ENCODE measurements at regions not wholly inside any gene's neighbourhood (a gene's known extent, or its start where the extent isn't known, plus 50 kb on each side); places are given as distances from the start of the nearest gene placed in this dataset.

- H3K9me3 ChIP-seq (ENCODE audit: control extremely low read depth in 1 of 3, control insufficient read depth in 2 of 3, insufficient read depth in 1 of 3, low read length in 2 of 3), result no peaks in the 10 kb centered on the region
Observed at GRCh38 chr5:167845952-167846351, 445.5 kb upstream of the WWC1 start.

GRCh38 chr5:167849874-167850273 lies 441.6 kb upstream of the WWC1 start:
- Histone ChIP-seq H4K20me1 (ENCODE audit: control insufficient read depth, insufficient read depth, low read length, poor library complexity, severe bottlenecking) (no peaks in the 10 kb centered on the region), H3K4me3 (ENCODE audit: control extremely low read depth in 1 of 5, extremely low read depth in 1 of 5, insufficient read depth in 1 of 5, low read depth in 2 of 5, low read length in 4 of 5) (no peak overlapping the region), H3K9me3 (ENCODE audit: control extremely low read depth in 1 of 3, control insufficient read depth in 2 of 3, insufficient read depth in 1 of 3, low read length in 2 of 3) (no peaks in the 10 kb centered on the region), H3K27ac (ENCODE audit: low read length in 2 of 2) (no peak overlapping the region), H2AFZ (ENCODE audit: insufficient read depth, low read depth, low read length, poor library complexity, severe bottlenecking) (no peak overlapping the region), H3K79me2 (ENCODE audit: control insufficient read depth, insufficient read depth, low read length) (no peaks in the 10 kb centered on the region), H3K4me1 (ENCODE audit: control insufficient read depth in 2 of 2, insufficient read depth in 2 of 2, low read length in 2 of 2) (no peaks in the 10 kb centered on the region), H3K9ac (ENCODE audit: low read length) (no peak overlapping the region), H3K36me3 (replicated peaks in 1 of 2; ENCODE audit: control extremely low read depth in 1 of 2, control insufficient read depth in 1 of 2, extremely low read depth in 1 of 2, insufficient read depth in 2 of 2, low read length in 1 of 2) (no peaks in the 10 kb centered on the region), H3K4me2 (replicated peaks; ENCODE audit: low read depth, low read length, poor library complexity, severe bottlenecking) (no peak overlapping the region), H3K27me3 (replicated peaks in 1 of 4; ENCODE audit: control extremely low read depth in 1 of 4, control insufficient read depth in 3 of 4, insufficient read depth in 4 of 4, low read length in 3 of 4) (no peaks in the 10 kb centered on the region)
- CTCF ChIA-PET, result no interaction called here
- Mint-ChIP-seq H3K4me3 (no peak overlapping the region), H3K27me3 (no peaks in the 10 kb centered on the region), H3K27ac (no peak overlapping the region), H3K9me3 (ENCODE audit: insufficient read depth) (no peaks in the 10 kb centered on the region), H3K4me1 (no peaks in the 10 kb centered on the region)
- intact Hi-C loops (cut with micrococcal nuclease), result no loop called here
- ATAC-seq (ENCODE audit: low read depth), result no peak
- POLR2A ChIA-PET, result no interaction called here
- WGBS (ENCODE audit: insufficient coverage), result 89% methylated on average over 3 of the region's 4 CpGs
- no peak for DNase-seq
- TF ChIP-seq CTCF (IDR thresholded peaks at IDR 0.05) (no peak), EZH2 (IDR thresholded peaks at IDR 0.05; ENCODE audit: borderline replicate concordance, insufficient read depth, low read depth, low read length, poor library complexity, severe bottlenecking) (no peak)

More at GRCh38 chr5:167845952-167846351, 445.5 kb upstream of the WWC1 start:
- Histone ChIP-seq H4K20me1 (ENCODE audit: control insufficient read depth, insufficient read depth, low read length, poor library complexity, severe bottlenecking) (no peaks in the 10 kb centered on the region), H2AFZ (ENCODE audit: insufficient read depth, low read depth, low read length, poor library complexity, severe bottlenecking) (no peak overlapping the region), H3K4me3 (ENCODE audit: control extremely low read depth in 1 of 5, extremely low read depth in 1 of 5, insufficient read depth in 1 of 5, low read depth in 2 of 5, low read length in 4 of 5) (no peak overlapping the region), H3K36me3 (replicated peaks in 1 of 2; ENCODE audit: control extremely low read depth in 1 of 2, control insufficient read depth in 1 of 2, extremely low read depth in 1 of 2, insufficient read depth in 2 of 2, low read length in 1 of 2) (no peaks in the 10 kb centered on the region), H3K79me2 (ENCODE audit: control insufficient read depth, insufficient read depth, low read length) (no peaks in the 10 kb centered on the region), H3K9ac (ENCODE audit: low read length) (no peak overlapping the region), H3K27ac (ENCODE audit: low read length in 2 of 2) (no peak overlapping the region), H3K4me2 (replicated peaks; ENCODE audit: low read depth, low read length, poor library complexity, severe bottlenecking) (no peak overlapping the region), H3K4me1 (ENCODE audit: control insufficient read depth in 2 of 2, insufficient read depth in 2 of 2, low read length in 2 of 2) (no peaks in the 10 kb centered on the region), H3K27me3 (replicated peaks in 1 of 4; ENCODE audit: control extremely low read depth in 1 of 4, control insufficient read depth in 3 of 4, insufficient read depth in 4 of 4, low read length in 3 of 4) (no peaks in the 10 kb centered on the region)
- Mint-ChIP-seq H3K4me1 (no peaks in the 10 kb centered on the region), H3K4me3 (no peak overlapping the region), H3K9me3 (ENCODE audit: insufficient read depth) (no peaks in the 10 kb centered on the region), H3K27me3 (no peaks in the 10 kb centered on the region), H3K27ac (no peak overlapping the region)
- intact Hi-C loops (cut with micrococcal nuclease), result no loop called here
- TF ChIP-seq CTCF (IDR thresholded peaks at IDR 0.05), result no peak
- TF ChIP-seq EZH2 (IDR thresholded peaks at IDR 0.05; ENCODE audit: borderline replicate concordance, insufficient read depth, low read depth, low read length, poor library complexity, severe bottlenecking), result no peak
- DNase-seq (no peak), ATAC-seq (ENCODE audit: low read depth) (no peak)
- ChIA-PET POLR2A (no interaction called here), CTCF (no interaction called here)
- WGBS (ENCODE audit: insufficient coverage), result 76% methylated on average over 1 of the region's 2 CpGs
